HCT116 (cell line): ENCODE measurements at regions not wholly inside any gene's neighbourhood (a gene's known extent, or its start where the extent isn't known, plus 50 kb on each side); places are given as distances from the start of the nearest gene placed in this dataset.

ENCODE experiments used
- ATAC-seq: fragments of 200-7000 bp; cut with Tn5 transposase; 2 replicates; pipeline ENCODE4 v1.9.1; 2020; ENCODE audit warnings: mild to moderate bottlenecking, moderate library complexity
- BruUV-seq: library from RNA; stranded (reverse); fragments of 400-500 nt; replicated peaks from 2 replicates; lab custom pipeline; 2021; lab: Mats Ljungman, UMichigan
- CTCF ChIA-PET: fragments of 300-600 bp; sonication (Branson Sonifier 250); formaldehyde crosslinking; loops from one replicate; lab custom pipeline; 2021; ENCODE audit warnings: antibody characterized with exemption; lab: Charles Lee
- POLR2A ChIA-PET: fragments of 300-600, 350-600 bp; sonication (Branson Sonifier 250); formaldehyde crosslinking; loops from one replicate; lab custom pipeline; 2021; ENCODE audit warnings: antibody characterized with exemption; lab: Charles Lee
- RAD21 ChIA-PET, 2 experiments: fragments of 300-600 bp; sonication (Branson Sonifier 250); formaldehyde crosslinking; loops; one replicate each; lab custom pipeline; 2023; ENCODE audit warnings: low total read pairs in 2 of 2; ENCODE audit not compliant: uncharacterized antibody in 2 of 2, unreplicated experiment in 2 of 2, low non-redundant PET in 1 of 2; lab: Charles Lee
- DNase-seq: peaks from one replicate; pipeline ENCODE4 v3.0.0-alpha.2; 2010; ENCODE audit warnings: low read depth, low spot score
- H2AFZ ChIP-seq: fragments of 200-600 bp; shearing (Covaris generic), sonication (generic); 2 replicates; pipeline ENCODE4 v1.6.1; 2017; ENCODE audit warnings: low read depth, mixed run types, mixed read lengths, antibody characterized with exemption, low read length; ENCODE audit not compliant: poor library complexity, severe bottlenecking
- H3K27ac ChIP-seq: 2 replicates; pipeline ENCODE4 v1.5.1; 2012; ENCODE audit warnings: low read depth, low read length
- H3K27me3 ChIP-seq: fragments of 200-600 bp; sonication (generic); 2 replicates; pipeline ENCODE4 v1.6.1; 2016; ENCODE audit warnings: mixed run types, low read length, mixed read lengths; ENCODE audit not compliant: insufficient read depth
- H3K36me3 ChIP-seq, 2 experiments: fragments of 200-500 bp in 1 of 2; fragments of 200-600 bp in 1 of 2; sonication (Bioruptor generic) in 1 of 2; sonication (generic) in 1 of 2; 2 replicates each; pipeline versions ENCODE4 v1.5.1 to v1.6.1; 2014 to 2016; ENCODE audit warnings: low read length in 2 of 2, inconsistent platforms in 1 of 2, mixed read lengths in 1 of 2, mixed run types in 1 of 2; ENCODE audit not compliant: insufficient read depth in 2 of 2, control insufficient read depth in 1 of 2
- H3K4me1 ChIP-seq, 2 experiments: fragments of 200-600 bp in 1 of 2; sonication (generic) in 1 of 2; 2 replicates each; pipeline versions ENCODE4 v1.5.1 to v1.6.1; 2012 to 2017; ENCODE audit warnings: low read length in 2 of 2, inconsistent platforms in 1 of 2, mild to moderate bottlenecking in 1 of 2, mixed read lengths in 1 of 2, mixed run types in 1 of 2, moderate library complexity in 1 of 2; ENCODE audit not compliant: insufficient read depth in 2 of 2, control insufficient read depth in 1 of 2
- H3K4me2 ChIP-seq: fragments of 200-600 bp; sonication (generic); 2 replicates; pipeline ENCODE4 v1.6.1; 2017; ENCODE audit warnings: mixed run types, low read length, mixed read lengths
- H3K4me3 ChIP-seq, 2 experiments: fragments of 200-600 bp in 1 of 2; sonication (generic) in 1 of 2; replicated peaks in 1 of 2; 2 replicates each; pipeline ENCODE4 v1.5.1; 2011 to 2016; ENCODE audit warnings: low read length in 2 of 2, control low read depth in 1 of 2, low read depth in 1 of 2, mild to moderate bottlenecking in 1 of 2, mixed read lengths in 1 of 2, mixed run types in 1 of 2
- H3K79me2 ChIP-seq: fragments of 200-600 bp; sonication (generic); 2 replicates; pipeline ENCODE4 v1.6.1; 2017; ENCODE audit warnings: mild to moderate bottlenecking, mixed run types, low read length, moderate library complexity, mixed read lengths; ENCODE audit not compliant: insufficient read depth
- H3K9ac ChIP-seq: fragments of 200-600 bp; sonication (generic); 2 replicates; pipeline ENCODE4 v1.6.1; 2016; ENCODE audit warnings: low read length, mixed read lengths
- H3K9me2 ChIP-seq: fragments of 200-600 bp; sonication (generic), shearing (Covaris generic); 2 replicates; pipeline ENCODE4 v1.6.1; 2017; ENCODE audit warnings: mixed run types, mild to moderate bottlenecking, moderate library complexity; ENCODE audit not compliant: insufficient read depth
- H3K9me3 ChIP-seq, 2 experiments: fragments of 200-500 bp in 1 of 2; fragments of 200-600 bp in 1 of 2; sonication (Bioruptor generic) in 1 of 2; sonication (generic) in 1 of 2; 2 replicates each; pipeline ENCODE4 v1.6.1; 2014 to 2017; ENCODE audit warnings: low read length in 2 of 2, mixed read lengths in 2 of 2, inconsistent platforms in 1 of 2, low read depth in 1 of 2, mild to moderate bottlenecking in 1 of 2, mixed run types in 1 of 2, moderate library complexity in 1 of 2; ENCODE audit not compliant: control insufficient read depth in 1 of 2, insufficient read depth in 1 of 2
- H4K20me1 ChIP-seq: fragments of 200-600 bp; sonication (generic), shearing (Covaris generic); 2 replicates; pipeline ENCODE4 v1.6.1; 2017; ENCODE audit warnings: mixed run types, mild to moderate bottlenecking, moderate library complexity; ENCODE audit not compliant: insufficient read depth
- CBX3 ChIP-seq: IDR thresholded peaks from 2 replicates; pipeline ENCODE4 v1.6.1; 2012; ENCODE audit warnings: low read depth
- CEBPB ChIP-seq: IDR thresholded peaks from 2 replicates; pipeline ENCODE4 v1.6.1; 2012; ENCODE audit warnings: low read depth
- EGR1 ChIP-seq: IDR thresholded peaks from 2 replicates; pipeline ENCODE4 v1.6.1; 2012; ENCODE audit warnings: low read depth
- EZH2phosphoT487 ChIP-seq: fragments of 200-600 bp; IDR thresholded peaks from 2 replicates; pipeline ENCODE4 v1.6.1; 2018; ENCODE audit warnings: antibody characterized with exemption, borderline replicate concordance
- FOSL1 ChIP-seq: IDR thresholded peaks from 2 replicates; pipeline ENCODE4 v1.6.1; 2012; ENCODE audit warnings: low read depth
- JUND ChIP-seq: IDR thresholded peaks from 2 replicates; pipeline ENCODE4 v1.6.1; 2012
- POLR2A ChIP-seq: IDR thresholded peaks from 2 replicates; pipeline ENCODE4 v1.7.0; 2011; ENCODE audit warnings: borderline replicate concordance; ENCODE audit not compliant: insufficient read depth, insufficient read length; ENCODE audit errors: extremely low read depth
- SIN3A ChIP-seq: IDR thresholded peaks from 2 replicates; pipeline ENCODE4 v1.6.1; 2012; ENCODE audit warnings: low read depth
- SRF ChIP-seq: IDR thresholded peaks from 2 replicates; pipeline ENCODE4 v1.6.1; 2012; ENCODE audit warnings: low read depth
- YY1 ChIP-seq: IDR thresholded peaks from 2 replicates; pipeline ENCODE4 v1.6.1; 2011; ENCODE audit warnings: low read length, low read depth, moderate library complexity, mild to moderate bottlenecking; ENCODE audit not compliant: insufficient replicate concordance; ENCODE audit errors: extremely low read depth
- ZFX ChIP-seq: fragments of 450-650 bp; IDR thresholded peaks from 2 replicates; pipeline ENCODE4 v1.6.1; 2017
- ZNF274 ChIP-seq: fragments of 200-500 bp; sonication (Bioruptor generic); IDR thresholded peaks from 2 replicates; pipeline ENCODE4 v1.6.1; 2014; ENCODE audit warnings: mild to moderate bottlenecking, low read depth, low read length, inconsistent platforms
- intact Hi-C: fragments of 100-400 bp; cut with micrococcal nuclease; formaldehyde crosslinking; loops from 2 replicates; pipeline ENCODE4 v1.10.0; 2022
- TF ChIP-seq, protein P1 (sequence below): IDR thresholded peaks from 2 replicates; pipeline ENCODE4 v1.6.1; 2012

DNA sequence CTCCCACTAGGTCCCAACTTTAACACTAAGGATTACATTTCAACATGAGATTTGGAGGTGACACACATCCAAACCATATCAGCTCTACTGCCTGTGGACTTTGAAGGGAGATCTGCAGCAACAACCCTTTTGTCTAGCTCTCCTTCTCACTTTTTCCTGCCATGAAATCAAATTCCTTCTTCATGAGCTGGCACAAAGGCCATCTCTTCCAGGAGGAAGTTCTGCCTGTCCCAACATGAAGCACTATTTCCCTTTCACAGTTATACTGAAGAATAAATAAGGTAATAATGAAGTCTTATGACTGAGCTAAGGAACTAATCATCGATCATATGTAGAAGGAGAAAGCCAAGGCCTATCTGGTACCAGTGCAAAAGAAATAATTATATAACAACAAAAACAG is 253.5 kb upstream of the TENM4 start:
- ChIA-PET RAD21 (no interaction called here), POLR2A (no interaction called here), CTCF (no interaction called here)
- H3K4me2 ChIP-seq = no peak overlapping the region
- H3K9me2 ChIP-seq = no peaks in the 10 kb centered on the region
- ATAC-seq (no peak), DNase-seq (no peak)
- no peaks in the 10 kb centered on the region for H3K79me2 ChIP-seq
- H3K36me3 ChIP-seq = no peaks in the 10 kb centered on the region
- H3K27ac ChIP-seq = no peak overlapping the region
- no peaks in the 10 kb centered on the region for H3K4me1 ChIP-seq
- no peaks in the 10 kb centered on the region for H3K27me3 ChIP-seq
- no peak overlapping the region for H3K9ac ChIP-seq
- H4K20me1 ChIP-seq = no peaks in the 10 kb centered on the region
- TF ChIP-seq YY1 (no peak), EGR1 (no peak), JUND (no peak), ZNF274 (no peak), POLR2A (no peak)
- no TSS peak for BruUV-seq
- peaks cover 0 to 9% of the 10 kb centered on the region in 2 experiments; a peak in 2 of 4 replicates for H3K9me3 ChIP-seq
- no peak overlapping the region for H3K4me3 ChIP-seq
- intact Hi-C loops = no loop called here
- H2AFZ ChIP-seq = no peak overlapping the region

DNA sequence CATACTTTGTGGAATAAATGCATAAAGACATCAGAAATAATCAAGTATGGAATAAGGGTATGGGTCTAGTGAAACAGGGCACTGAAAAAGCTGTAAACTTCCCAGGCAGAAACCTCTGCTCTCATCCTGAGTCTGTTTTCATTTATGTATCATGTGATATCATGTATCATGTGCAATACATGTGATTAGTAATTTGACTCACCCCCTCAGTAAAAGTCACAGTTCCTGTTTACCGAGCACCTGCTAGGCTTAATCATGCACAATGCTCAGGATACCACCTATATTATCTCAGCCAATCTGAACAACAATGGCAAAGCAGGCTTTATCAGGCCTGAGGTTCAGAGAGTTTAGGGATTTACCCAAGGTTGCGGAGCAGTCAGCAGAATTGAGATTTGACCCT is 250.6 kb upstream of the TENM4 start:
- Histone ChIP-seq H3K9me3 (peaks cover 0 to 13% of the 10 kb centered on the region in 2 experiments; a peak in 2 of 4 replicates), H3K4me3 (no peak overlapping the region), H3K4me2 (no peak overlapping the region), H3K36me3 (no peaks in the 10 kb centered on the region), H4K20me1 (no peaks in the 10 kb centered on the region), H2AFZ (no peak overlapping the region), H3K4me1 (no peaks in the 10 kb centered on the region), H3K9ac (no peak overlapping the region), H3K27me3 (no peaks in the 10 kb centered on the region), H3K27ac (no peak overlapping the region), H3K9me2 (no peaks in the 10 kb centered on the region), H3K79me2 (no peaks in the 10 kb centered on the region)
- ChIA-PET POLR2A (no interaction called here), RAD21 (no interaction called here), CTCF (no interaction called here)
- ATAC-seq = no peak
- DNase-seq = no peak
- BruUV-seq = no TSS peak
- intact Hi-C loops = no loop called here
- TF ChIP-seq ZFX = no peak
- TF ChIP-seq, protein P1, sequence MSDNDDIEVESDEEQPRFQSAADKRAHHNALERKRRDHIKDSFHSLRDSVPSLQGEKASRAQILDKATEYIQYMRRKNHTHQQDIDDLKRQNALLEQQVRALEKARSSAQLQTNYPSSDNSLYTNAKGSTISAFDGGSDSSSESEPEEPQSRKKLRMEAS = no peak
- TF ChIP-seq ZNF274 = no peak
- no peak for TF ChIP-seq POLR2A
- TF ChIP-seq YY1 = no peak
- TF ChIP-seq FOSL1 = no peak
- no peak for TF ChIP-seq SRF
- TF ChIP-seq CEBPB = no peak
- TF ChIP-seq EZH2phosphoT487 = no peak
- no peak for TF ChIP-seq SIN3A
- no peak for TF ChIP-seq CBX3
- TF ChIP-seq JUND = no peak
